Heart left ventricle (tissue), 13 donors: ENCODE measurements at regions not wholly inside any gene's neighbourhood (a gene's known extent, or its start where the extent isn't known, plus 50 kb on each side); places are given as distances from the start of the nearest gene placed in this dataset.

Experiments
- CTCF ChIP-seq, 12 donors: fragments of 200-600 bp; sonication (generic) in 4 of 12; IDR thresholded peaks; one replicate each; pipeline versions ENCODE4 v1.5.0 to v1.8.0; 2018 to 2022; ENCODE audit warnings: antibody characterized with exemption in 12 of 12, mild to moderate bottlenecking in 5 of 12
- POLR2A ChIP-seq, 2 donors: fragments of 450-650 bp; IDR thresholded peaks; one replicate each; pipeline ENCODE4 v1.6.1; 2017; ENCODE audit warnings: antibody characterized with exemption in 2 of 2, mild to moderate bottlenecking in 2 of 2, moderate library complexity in 2 of 2
- donor health status: ischemic (EF 13 %, LVEDD 7.1; RV severe dilation, severe dysfunction).
- donor health status: DM: no; HTN: yes; CAD: no.
- donor health status: DM: no; HTN: no; CAD: no.
- donor health status: ischemic (EF 25% LVEDD 6.9; RV normal size, moderate dysfunction).
- donor health status: ischemic (EF 25% LVEDD 5.7; RV mildly dilated, moderate dysfunction).
- donor health status: ischemic (EF 35%, LVEDD 5.7; RV mildly dilated, moderate dysfunction).
- donor health status: nonischemic (EF 11% LVEDD 7.7; RV severe dilation, severe dysfunction).
- donor health status: DM: yes; HTN: yes; CAD: no.
- donor health status: PGD.
- donor health status: ischemic (EF 29% LVEDD 5.4; RV normal size, mild dysfunction).
- donor health status: nonischemic (EF 23%, LVEDD 6.1; RV moderate dilation, normal function).

GRCh38 chr12:65638324-65638723, 186.0 kb upstream of the HMGA2 start:
- TF ChIP-seq CTCF (IDR thresholded peaks at IDR 0.05): no peak
- no peak for TF ChIP-seq POLR2A (IDR thresholded peaks at IDR 0.05)
